ENCODE measurements at regions not wholly inside any gene's neighbourhood (a gene's known extent, or its start where the extent isn't known, plus 50 kb on each side); places are given as distances from the start of the nearest gene placed in this dataset.
"Not testable (repeated sequence)": the region's sequence is repeated elsewhere in the genome, so short reads cannot be mapped to it uniquely, and the experiment has no call there.

DNA sequence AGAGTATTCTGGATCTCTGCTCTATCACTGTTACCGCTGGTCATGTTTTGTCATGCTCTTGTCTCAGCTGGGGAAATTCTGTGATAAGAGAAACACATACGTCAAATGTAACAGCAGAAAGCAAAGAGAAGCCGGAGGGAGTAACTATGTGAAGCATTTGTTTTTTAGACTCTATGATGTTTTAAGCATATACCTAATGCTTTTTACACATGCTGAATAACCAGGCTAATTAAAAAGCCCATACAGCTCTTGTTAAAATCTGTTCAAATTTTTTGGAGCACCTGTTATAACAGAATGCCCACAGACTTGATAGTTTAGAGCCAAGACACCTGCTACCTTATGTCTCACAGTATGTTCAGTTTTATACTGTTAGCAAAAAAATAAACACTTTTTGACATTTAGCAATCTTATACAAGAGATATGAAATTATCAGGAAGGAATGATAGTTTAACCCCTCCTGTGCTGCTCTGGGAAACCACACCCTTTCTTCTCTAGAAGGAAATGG lies 92.3 kb upstream of the TANK start:
- no peak for DNase-seq (ENCODE audit: low read depth)

GRCh38 chr2:161068670-161069069 lies 91.6 kb upstream of the TANK start:
- no peak for DNase-seq (ENCODE audit: low read depth)

DNA sequence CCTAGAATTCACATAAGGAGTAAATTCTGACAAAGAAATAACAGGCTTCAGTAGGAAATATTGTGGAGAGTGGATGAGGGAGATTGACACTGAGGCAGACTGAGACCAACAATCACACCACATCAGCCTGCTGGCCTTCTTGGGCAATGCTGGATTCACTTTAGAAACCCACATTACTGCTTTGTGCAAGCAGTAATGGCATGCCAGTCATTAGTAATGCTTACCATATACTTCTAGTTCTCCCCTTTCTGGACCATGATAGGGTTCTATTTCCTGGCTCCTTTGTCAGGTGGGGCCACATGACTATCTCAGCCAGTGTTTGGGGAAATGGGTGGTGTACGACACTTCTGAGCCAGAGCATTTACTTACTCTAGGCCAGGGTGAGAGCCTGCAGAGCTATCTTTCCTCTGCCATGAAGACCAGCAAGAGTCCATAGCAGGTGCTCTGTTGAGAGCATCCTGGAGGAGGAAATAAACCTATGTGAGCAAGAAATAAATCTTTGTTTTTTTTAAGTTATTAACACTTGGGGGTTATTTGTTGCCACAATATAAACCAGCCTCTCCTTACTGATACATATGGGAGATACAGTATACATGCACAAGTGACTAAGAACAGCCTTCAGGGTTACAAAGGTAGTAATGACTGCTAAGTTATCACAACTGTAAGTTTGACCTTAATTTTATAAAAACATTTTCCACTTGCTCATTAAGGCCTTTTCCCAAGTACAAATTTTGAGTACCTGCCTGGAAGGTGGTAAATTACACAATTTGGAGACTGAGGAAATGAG lies 89.3 kb upstream of the TANK start:
- no peak for DNase-seq (ENCODE audit: low read depth)

DNA sequence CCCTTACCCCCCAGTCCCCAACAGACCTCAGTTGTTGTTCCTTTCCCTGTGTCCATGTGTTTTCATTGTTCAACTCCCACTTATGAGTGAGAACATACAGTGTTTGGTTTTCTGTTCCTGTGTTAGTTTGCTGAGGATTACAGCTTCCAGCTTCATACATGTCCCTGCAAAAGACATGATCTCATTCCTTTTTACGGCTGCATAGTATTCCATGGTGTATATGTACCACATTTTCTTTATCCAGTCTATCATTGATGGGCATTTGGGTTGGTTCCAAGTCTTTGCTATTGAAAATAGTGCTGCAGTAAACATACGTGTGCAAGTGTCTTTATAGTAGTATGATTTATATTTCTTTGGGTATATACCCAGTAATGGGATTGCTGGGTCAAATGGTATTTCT lies 87.8 kb upstream of the TANK start:
- DNase-seq (ENCODE audit: low read depth): not testable (repeated sequence)

GRCh38 chr2:161075701-161076100 lies 84.5 kb upstream of the TANK start:
- no peak for DNase-seq (ENCODE audit: low read depth)

DNA sequence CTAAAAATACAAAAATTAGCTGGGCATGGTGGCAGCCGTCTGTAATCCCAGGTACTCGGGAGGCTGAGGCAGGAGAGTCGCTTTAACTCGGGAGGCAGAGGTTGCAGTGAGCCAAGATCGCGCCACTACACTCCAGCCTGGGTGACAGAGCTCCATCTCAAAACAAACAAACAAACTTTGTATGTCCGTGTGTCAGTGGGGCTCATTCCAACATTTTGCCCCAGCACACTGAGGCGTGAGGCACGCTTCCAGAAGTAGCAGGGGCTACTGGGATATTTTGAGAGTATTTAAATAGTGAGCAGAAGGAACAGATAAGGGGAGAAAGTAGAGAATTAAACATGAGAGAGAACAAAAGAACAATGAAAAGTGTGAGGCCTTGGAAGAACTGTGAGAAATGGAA lies 83.3 kb upstream of the TANK start:
- no peak for DNase-seq (ENCODE audit: low read depth)

GRCh38 chr2:161077367-161078210 lies 82.6 kb upstream of the TANK start:
- peak; percentile 29 for DNase-seq (ENCODE audit: low read depth)

- DNase-seq (ENCODE audit: low read depth): no peak
Observed at GRCh38 chr2:161078211-161078539, 82.1 kb upstream of the TANK start.

- DNase-seq (ENCODE audit: low read depth): no peak
Observed at GRCh38 chr2:161085149-161085548, 75.1 kb upstream of the TANK start.

DNA sequence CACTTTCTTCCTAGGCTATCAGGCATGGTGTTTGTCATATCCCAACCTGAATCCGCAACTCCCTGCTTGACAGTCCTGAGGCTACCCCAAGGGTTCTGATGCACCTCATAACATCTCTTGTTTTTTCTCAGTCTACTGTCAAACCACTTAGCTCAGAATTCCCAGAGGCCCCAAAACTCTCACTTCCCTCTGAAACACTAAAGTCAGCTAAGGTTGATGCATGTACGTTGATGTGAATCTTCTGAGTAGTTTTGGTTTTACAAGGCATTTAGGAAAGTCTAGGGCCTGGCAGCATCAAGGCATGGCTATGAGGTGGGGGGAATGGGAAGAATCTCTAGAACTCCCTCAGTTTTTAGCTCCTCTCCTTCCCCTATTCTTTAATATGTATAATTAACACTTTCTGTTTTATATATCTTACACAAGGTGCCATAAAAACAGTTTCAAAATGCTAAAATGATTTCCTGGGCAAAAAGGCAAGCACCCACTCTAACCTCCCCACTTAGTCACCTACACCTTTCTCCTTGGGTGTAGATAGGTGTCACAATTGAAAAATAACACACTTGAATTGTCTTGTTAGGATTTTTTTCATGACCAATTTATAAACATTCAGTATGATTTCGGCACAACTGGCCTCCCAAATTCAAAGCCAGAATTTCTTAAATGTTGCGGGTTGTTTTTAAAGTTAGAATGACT lies 71.4 kb upstream of the TANK start:
- DNase-seq (ENCODE audit: low read depth): no peak

DNA sequence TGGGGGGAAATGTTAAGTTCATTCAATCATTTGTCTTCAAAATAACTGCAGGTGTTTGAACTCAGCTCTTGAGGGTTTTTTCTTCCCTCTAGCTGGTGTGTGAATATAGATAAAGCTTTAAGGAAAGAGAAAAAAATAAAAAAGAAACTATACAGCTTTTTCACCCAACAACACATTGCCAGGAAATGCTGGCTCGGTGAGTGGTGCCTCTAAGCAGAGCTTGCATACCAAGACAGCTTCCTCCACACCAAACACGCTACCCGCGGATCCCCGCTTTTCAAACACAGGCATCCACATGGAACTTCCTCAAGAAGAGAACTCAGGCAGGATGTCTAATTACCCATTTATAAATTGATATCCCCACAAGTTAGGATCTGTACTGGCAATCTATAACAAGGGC lies 69.8 kb upstream of the TANK start:
- no peak for DNase-seq (ENCODE audit: low read depth)

GRCh38 chr2:161095314-161095713 lies 64.9 kb upstream of the TANK start:
- DNase-seq (ENCODE audit: low read depth): no peak

DNA sequence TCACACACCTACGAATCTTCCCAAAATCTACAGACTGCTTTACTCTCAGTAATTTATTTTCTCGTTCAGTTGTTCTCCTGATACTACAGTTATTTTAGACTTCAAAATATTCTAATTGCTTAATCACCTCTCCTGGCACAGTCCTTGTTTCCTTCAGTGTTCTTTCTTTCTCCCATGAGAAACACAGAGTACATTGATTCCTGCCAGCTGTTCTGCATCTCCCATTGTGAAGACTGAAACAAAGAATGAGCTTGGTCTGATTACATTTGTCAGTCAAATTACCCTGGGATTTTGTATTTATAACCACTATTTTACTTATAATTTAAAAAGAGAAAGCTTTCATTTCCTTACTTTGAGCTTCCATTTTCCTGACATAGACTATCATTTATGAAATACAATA lies 63.9 kb upstream of the TANK start:
- no peak for DNase-seq (ENCODE audit: low read depth)

DNA sequence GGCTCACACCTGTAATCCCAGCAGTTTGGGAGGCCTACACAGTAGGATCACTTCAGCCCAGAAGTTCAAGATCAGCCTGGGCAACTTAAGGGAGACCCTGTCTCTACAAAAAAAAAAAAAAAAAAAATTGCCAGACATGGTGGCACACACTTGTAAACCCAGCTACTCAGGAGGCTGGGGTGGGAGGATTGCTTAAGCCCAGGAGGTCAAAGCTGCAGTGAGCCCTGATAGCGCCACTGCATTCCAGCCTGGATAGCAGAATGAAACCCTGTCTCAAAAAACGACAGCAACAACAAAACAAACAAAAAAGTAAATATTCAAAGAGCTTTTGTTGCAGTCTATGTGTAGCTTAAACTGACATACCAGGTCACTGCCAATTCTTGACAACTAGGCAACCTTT lies 63.1 kb upstream of the TANK start:
- DNase-seq (ENCODE audit: low read depth): no peak

DNA sequence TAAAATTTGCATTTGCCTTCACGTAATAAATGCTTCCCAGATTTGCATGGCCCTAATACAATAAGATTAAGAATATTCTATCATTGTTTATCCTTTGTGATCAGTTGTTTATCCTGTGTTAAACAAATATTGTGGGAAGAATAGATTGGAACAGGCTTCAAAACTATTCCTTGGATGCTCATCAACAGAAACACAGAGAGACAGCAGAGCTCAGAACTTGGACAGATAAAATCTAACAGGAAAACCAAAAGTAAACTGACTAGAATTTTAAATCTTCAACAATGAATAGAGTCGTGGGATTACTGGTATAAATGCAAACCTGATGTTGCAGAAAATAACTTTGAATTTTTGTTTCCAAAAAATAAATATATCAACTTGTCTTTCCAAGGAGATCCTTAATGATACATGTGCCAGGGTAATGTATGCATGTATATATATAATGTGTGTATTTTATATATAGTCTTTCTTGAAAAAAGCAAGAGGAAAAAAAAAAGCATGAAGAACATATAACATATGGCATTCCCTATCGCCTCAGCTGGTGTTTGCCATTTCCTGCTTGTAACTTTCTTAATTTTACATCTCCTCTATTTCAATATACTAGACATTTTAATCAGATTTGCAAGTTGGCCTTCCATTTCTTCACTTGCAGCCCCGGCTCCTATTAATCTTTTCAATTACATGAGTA lies 59.9 kb upstream of the TANK start:
- no peak for DNase-seq (ENCODE audit: low read depth)

DNA sequence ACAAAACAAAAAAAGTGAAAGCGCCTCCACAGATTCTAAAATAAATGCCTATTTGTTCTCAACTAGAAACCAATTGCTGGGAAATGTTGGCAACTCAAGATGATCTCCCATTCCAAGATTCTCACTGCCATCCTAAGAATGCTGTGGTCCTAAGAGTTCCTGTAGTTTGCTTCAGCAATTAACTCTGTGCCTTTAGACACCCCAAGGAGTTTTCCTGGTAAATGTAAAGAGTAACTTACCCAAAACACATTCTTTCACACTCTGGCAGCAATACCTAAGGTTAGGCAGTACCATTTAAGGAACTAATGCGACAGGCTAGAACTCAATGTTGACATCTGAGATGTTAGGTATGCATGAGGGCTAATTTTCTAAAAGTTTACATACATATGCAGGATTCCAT lies 58.8 kb upstream of the TANK start:
- DNase-seq (ENCODE audit: low read depth): no peak

GRCh38 chr2:161102770-161103450 lies 57.3 kb upstream of the TANK start:
- no peak for DNase-seq (ENCODE audit: low read depth)

DNA sequence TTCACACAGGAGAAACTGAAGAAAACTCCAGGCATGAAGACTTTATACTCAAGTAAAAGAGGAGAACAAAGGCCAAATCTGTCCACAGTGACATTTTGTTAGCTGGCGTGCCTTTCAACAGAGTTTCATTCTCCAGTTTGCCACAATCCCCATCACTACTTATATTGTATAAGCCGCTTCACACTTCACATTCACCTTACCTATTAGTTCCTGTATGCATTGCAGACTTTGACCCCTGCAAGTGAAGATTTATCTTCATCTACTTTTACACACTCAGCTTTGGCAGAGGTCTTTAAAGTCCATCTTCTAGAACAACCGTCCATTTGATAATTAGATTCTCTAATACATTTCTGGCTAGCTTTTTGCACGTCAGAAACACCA lies 56.8 kb upstream of the TANK start:
- no peak for DNase-seq (ENCODE audit: low read depth)

- DNase-seq (ENCODE audit: low read depth): no peak
Observed at GRCh38 chr2:161104054-161104553, 56.1 kb upstream of the TANK start.

DNA sequence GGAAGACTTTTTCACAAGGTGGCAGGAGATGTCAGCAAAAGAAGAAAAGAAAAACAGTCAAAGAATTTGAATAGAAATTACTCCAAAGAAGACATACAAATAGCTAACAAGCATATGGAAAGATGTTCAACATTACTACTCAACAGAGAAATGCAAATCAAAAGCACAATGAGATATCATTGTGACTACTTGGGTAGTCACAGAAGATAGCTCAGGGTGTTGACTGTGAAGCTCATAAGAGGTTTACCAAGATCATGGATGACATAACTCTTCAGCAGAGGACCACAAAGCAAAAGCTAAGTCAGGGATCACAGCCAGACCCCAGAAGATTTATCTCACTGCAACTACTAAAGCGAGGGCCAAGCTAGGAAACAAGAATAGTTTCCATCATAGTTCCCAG lies 53.0 kb upstream of the TANK start:
- no peak for DNase-seq (ENCODE audit: low read depth)
